GM12878 (cell line): ENCODE measurements at regions not wholly inside any gene's neighbourhood (a gene's known extent, or its start where the extent isn't known, plus 50 kb on each side); places are given as distances from the start of the nearest gene placed in this dataset.

ENCODE experiments used
- ATAC-seq: fragments of 200-7000 bp; cut with Tn5 transposase; 3 replicates; pipeline ENCODE4 v1.9.1; 2020; ENCODE audit warnings: mild to moderate bottlenecking, moderate library complexity
- BruUV-seq: library from RNA; stranded (reverse); fragments of 400-500 nt; replicated peaks from 2 replicates; lab custom pipeline; 2021; lab: Mats Ljungman, UMichigan
- CTCF ChIA-PET: fragments of 300-600 bp; sonication (Branson Sonifier 250); formaldehyde crosslinking; extraction: SDS; loops from one replicate; lab custom pipeline; 2021; ENCODE audit warnings: inconsistent platforms; lab: Yijun Ruan, JAX
- POLR2A ChIA-PET: fragments of 350-600 bp; formaldehyde crosslinking; extraction: SDS; loops from one replicate; lab custom pipeline; 2021; ENCODE audit warnings: inconsistent platforms; lab: Charles Lee
- RAD21 ChIA-PET: fragments of 300-600 bp; sonication (Branson Sonifier 250); formaldehyde crosslinking; loops from one replicate; lab custom pipeline; 2023; ENCODE audit warnings: antibody characterized with exemption; ENCODE audit not compliant: unreplicated experiment; lab: Charles Lee
- SMC1A ChIA-PET: fragments of 300-600 bp; sonication (Branson Sonifier 250); formaldehyde crosslinking; loops from one replicate; lab custom pipeline; 2023; ENCODE audit not compliant: unreplicated experiment, uncharacterized antibody; lab: Charles Lee
- DNase-seq: peaks from one replicate; pipeline ENCODE4 v3.0.0-alpha.2; 2011; ENCODE audit warnings: low read depth, low spot score
- FAIRE-seq: peaks from 3 replicates; lab custom pipeline; 2011; peaks lifted over from hg19 to GRCh38; lab: Jason Lieb, UNC
- H2AFZ ChIP-seq: 2 replicates; pipeline ENCODE4 v1.6.0; 2011; ENCODE audit warnings: low read depth, low read length, control low read depth; ENCODE audit not compliant: control insufficient read depth
- H3K27ac ChIP-seq: 2 replicates; pipeline ENCODE4 v1.5.1; 2011; ENCODE audit warnings: control low read depth; ENCODE audit not compliant: control insufficient read depth, insufficient read depth
- H3K27me3 ChIP-seq, 2 experiments: replicated peaks in 1 of 2; 2 replicates each; pipeline versions ENCODE4 v1.6.0 to v1.6.1; 2011; ENCODE audit warnings: low read length in 1 of 2; ENCODE audit not compliant: control insufficient read depth in 2 of 2, insufficient read depth in 2 of 2
- H3K36me3 ChIP-seq, 2 experiments: 2 replicates each; pipeline ENCODE4 v1.5.1; 2011; ENCODE audit warnings: low read length in 1 of 2; ENCODE audit not compliant: control insufficient read depth in 2 of 2, insufficient read depth in 2 of 2
- H3K4me1 ChIP-seq: 2 replicates; pipeline ENCODE4 v1.6.1; 2011; ENCODE audit warnings: mild to moderate bottlenecking, low read length, moderate library complexity, mixed read lengths; ENCODE audit not compliant: control insufficient read depth, insufficient read depth
- H3K4me2 ChIP-seq: 2 replicates; pipeline ENCODE4 v1.6.0; 2011; ENCODE audit warnings: control low read depth; ENCODE audit not compliant: control insufficient read depth, insufficient read depth
- H3K4me3 ChIP-seq: fragments of 200-600 bp; sonication (generic); 2 replicates; pipeline ENCODE4 v1.5.1; 2016
- H3K79me2 ChIP-seq: 2 replicates; pipeline ENCODE4 v1.6.0; 2011; ENCODE audit warnings: low read length; ENCODE audit not compliant: control insufficient read depth, insufficient read depth
- H3K9ac ChIP-seq: 2 replicates; pipeline ENCODE4 v1.8.0; 2011; ENCODE audit warnings: low read length, control low read depth, mixed read lengths; ENCODE audit not compliant: control insufficient read depth, insufficient read depth
- H3K9me3 ChIP-seq: replicated peaks from 3 replicates; pipeline ENCODE4 v1.5.1; 2011; ENCODE audit warnings: mild to moderate bottlenecking, low read length; ENCODE audit not compliant: control insufficient read depth, insufficient read depth
- H4K20me1 ChIP-seq: 2 replicates; pipeline ENCODE4 v1.6.0; 2011; ENCODE audit not compliant: control insufficient read depth, insufficient read depth
- CBX3 ChIP-seq: fragments of 200-600 bp; sonication (generic); IDR thresholded peaks from 2 replicates; pipeline ENCODE4 v1.6.1; 2016; ENCODE audit warnings: low read depth, borderline replicate concordance
- CHD2 ChIP-seq: IDR thresholded peaks from 2 replicates; pipeline ENCODE4 v1.6.1; 2011; ENCODE audit warnings: low read depth, low read length, improper control_type of control experiment, borderline replicate concordance
- FOS ChIP-seq: IDR thresholded peaks from 3 replicates; pipeline ENCODE4 v1.6.1; 2011; ENCODE audit warnings: borderline replicate concordance; ENCODE audit not compliant: insufficient read length; ENCODE audit errors: extremely low read depth
- GATAD2B ChIP-seq: fragments of 450-650 bp; conservative IDR thresholded peaks from 2 replicates; pipeline ENCODE4 v1.6.1; 2017; ENCODE audit warnings: low read depth, mild to moderate bottlenecking, moderate library complexity
- NFYA ChIP-seq: IDR thresholded peaks from 2 replicates; pipeline ENCODE4 v1.6.1; 2011; ENCODE audit warnings: low read depth, mild to moderate bottlenecking, low read length, improper control_type of control experiment, borderline replicate concordance
- NR2C1 ChIP-seq: fragments of 450-650 bp; IDR thresholded peaks from 2 replicates; pipeline ENCODE4 v1.6.1; 2017; ENCODE audit warnings: antibody characterized with exemption, mild to moderate bottlenecking, moderate library complexity
- POLR2AphosphoS5 ChIP-seq: IDR thresholded peaks from 2 replicates; pipeline ENCODE4 v1.6.1; 2011; ENCODE audit warnings: mild to moderate bottlenecking, low read length, inconsistent platforms
- RFX5 ChIP-seq: IDR thresholded peaks from 2 replicates; pipeline ENCODE4 v1.6.1; 2011; ENCODE audit warnings: low read depth, low read length, improper control_type of control experiment
- SREBF1 ChIP-seq: IDR thresholded peaks from 2 replicates; pipeline ENCODE4 v1.6.1; 2012; ENCODE audit warnings: mild to moderate bottlenecking, low read length
- STAT3 ChIP-seq: IDR thresholded peaks from 2 replicates; pipeline ENCODE4 v1.6.1; 2011; ENCODE audit warnings: low read depth, low read length, improper control_type of control experiment
- ZNF217 ChIP-seq: fragments of 450-650 bp; IDR thresholded peaks from 2 replicates; pipeline ENCODE4 v1.6.1; 2017; ENCODE audit warnings: antibody characterized with exemption, mild to moderate bottlenecking
- WGBS: methylation state at CpG from one replicate; pipeline ENCODE4 v1.1.6; 2016; ENCODE audit warnings: low lambda C conversion rate; ENCODE audit not compliant: insufficient replicate concordance, insufficient coverage; ENCODE audit errors: missing lambda C conversion rate; 5-methylcytosine and 5-hydroxymethylcytosine counted together
- in situ Hi-C: fragments of 300-500 bp; cut with MboI; formaldehyde crosslinking; loops from 9 replicates; pipeline ENCODE4 v1.14.3; 2018; ENCODE audit warnings: mixed read lengths
- intact Hi-C: fragments of 100-400 bp; cut with micrococcal nuclease; formaldehyde crosslinking; loops from one replicate; pipeline ENCODE4 v1.14.2; 2022; ENCODE audit not compliant: unreplicated experiment
- TF ChIP-seq, protein P1 (sequence below): fragments of 450-650 bp; IDR thresholded peaks from 2 replicates; pipeline ENCODE4 v1.6.1; 2017; ENCODE audit warnings: mild to moderate bottlenecking, low read depth, inconsistent platforms; ENCODE audit not compliant: poor library complexity, severe bottlenecking
- TF ChIP-seq, protein P2 (sequence below), 3 experiments: IDR thresholded peaks in 2 of 3; conservative IDR thresholded peaks in 1 of 3; 2 replicates each; pipeline ENCODE4 v1.5.1; 2011; ENCODE audit warnings: low read depth in 3 of 3, low read length in 3 of 3, mild to moderate bottlenecking in 3 of 3, control low read depth in 2 of 3, moderate library complexity in 2 of 3, inconsistent platforms in 1 of 3, mixed read lengths in 1 of 3; ENCODE audit not compliant: control insufficient read depth in 2 of 3, insufficient read depth in 1 of 3; ENCODE audit errors: extremely low read depth in 1 of 3

GRCh38 chr12:116504438-116504837 is 54.7 kb upstream of the MAP1LC3B2 start:
- WGBS = 67% methylated on average over 4 of the region's 4 CpGs
- no peaks in the 10 kb centered on the region for H3K36me3 ChIP-seq
- SMC1A ChIA-PET = interaction anchor here (0.7 kb wide), 1 partner anchor 12 kb away, joined by 3 read pairs; no protein-coding TSS in a partner anchor
- DNase-seq = no peak
- H3K27me3 ChIP-seq = peaks cover 0 to 3% of the 10 kb centered on the region in 2 experiments; a peak in 2 of 4 replicates
- peaks cover 3% of the 10 kb centered on the region for H3K4me1 ChIP-seq
- H3K27ac ChIP-seq = no peak overlapping the region
- no peak overlapping the region for H3K4me3 ChIP-seq
- H4K20me1 ChIP-seq = no peaks in the 10 kb centered on the region; the same call in 1 of the 2 replicates
- H3K4me2 ChIP-seq = no peak overlapping the region
- POLR2A ChIA-PET = no interaction called here
- no peaks in the 10 kb centered on the region; the same call in 2 of the 3 replicates for H3K9me3 ChIP-seq
- CTCF ChIA-PET = interaction anchor here (1.0 kb wide), 1 partner anchor 10 kb away, joined by 4 read pairs; no protein-coding TSS in a partner anchor
- intact Hi-C loops = no loop called here
- no peaks in the 10 kb centered on the region for H3K79me2 ChIP-seq
- RAD21 ChIA-PET = no interaction called here
- no peak for FAIRE-seq
- no TSS peak for BruUV-seq
- no peak overlapping the region for H3K9ac ChIP-seq
- no peak for ATAC-seq
- H2AFZ ChIP-seq = no peak overlapping the region
- in situ Hi-C loops = no loop called here
- TF ChIP-seq GATAD2B (no peak), ZNF217 (no peak), POLR2AphosphoS5 (no peak)

- POLR2A ChIA-PET = no interaction called here
- H3K36me3 ChIP-seq = no peaks in the 10 kb centered on the region
- no peak overlapping the region for H3K27ac ChIP-seq
- RAD21 ChIA-PET = no interaction called here
- ATAC-seq = no peak
- FAIRE-seq = no peak
- TF ChIP-seq CBX3 (no peak), FOS (no peak), NR2C1 (no peak), SREBF1 (no peak), RFX5 (no peak), NFYA (no peak), CHD2 (no peak), STAT3 (no peak)
- TF ChIP-seq, protein P1, sequence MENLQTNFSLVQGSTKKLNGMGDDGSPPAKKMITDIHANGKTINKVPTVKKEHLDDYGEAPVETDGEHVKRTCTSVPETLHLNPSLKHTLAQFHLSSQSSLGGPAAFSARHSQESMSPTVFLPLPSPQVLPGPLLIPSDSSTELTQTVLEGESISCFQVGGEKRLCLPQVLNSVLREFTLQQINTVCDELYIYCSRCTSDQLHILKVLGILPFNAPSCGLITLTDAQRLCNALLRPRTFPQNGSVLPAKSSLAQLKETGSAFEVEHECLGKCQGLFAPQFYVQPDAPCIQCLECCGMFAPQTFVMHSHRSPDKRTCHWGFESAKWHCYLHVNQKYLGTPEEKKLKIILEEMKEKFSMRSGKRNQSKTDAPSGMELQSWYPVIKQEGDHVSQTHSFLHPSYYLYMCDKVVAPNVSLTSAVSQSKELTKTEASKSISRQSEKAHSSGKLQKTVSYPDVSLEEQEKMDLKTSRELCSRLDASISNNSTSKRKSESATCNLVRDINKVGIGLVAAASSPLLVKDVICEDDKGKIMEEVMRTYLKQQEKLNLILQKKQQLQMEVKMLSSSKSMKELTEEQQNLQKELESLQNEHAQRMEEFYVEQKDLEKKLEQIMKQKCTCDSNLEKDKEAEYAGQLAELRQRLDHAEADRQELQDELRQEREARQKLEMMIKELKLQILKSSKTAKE = no peak
- TF ChIP-seq, protein P2, sequence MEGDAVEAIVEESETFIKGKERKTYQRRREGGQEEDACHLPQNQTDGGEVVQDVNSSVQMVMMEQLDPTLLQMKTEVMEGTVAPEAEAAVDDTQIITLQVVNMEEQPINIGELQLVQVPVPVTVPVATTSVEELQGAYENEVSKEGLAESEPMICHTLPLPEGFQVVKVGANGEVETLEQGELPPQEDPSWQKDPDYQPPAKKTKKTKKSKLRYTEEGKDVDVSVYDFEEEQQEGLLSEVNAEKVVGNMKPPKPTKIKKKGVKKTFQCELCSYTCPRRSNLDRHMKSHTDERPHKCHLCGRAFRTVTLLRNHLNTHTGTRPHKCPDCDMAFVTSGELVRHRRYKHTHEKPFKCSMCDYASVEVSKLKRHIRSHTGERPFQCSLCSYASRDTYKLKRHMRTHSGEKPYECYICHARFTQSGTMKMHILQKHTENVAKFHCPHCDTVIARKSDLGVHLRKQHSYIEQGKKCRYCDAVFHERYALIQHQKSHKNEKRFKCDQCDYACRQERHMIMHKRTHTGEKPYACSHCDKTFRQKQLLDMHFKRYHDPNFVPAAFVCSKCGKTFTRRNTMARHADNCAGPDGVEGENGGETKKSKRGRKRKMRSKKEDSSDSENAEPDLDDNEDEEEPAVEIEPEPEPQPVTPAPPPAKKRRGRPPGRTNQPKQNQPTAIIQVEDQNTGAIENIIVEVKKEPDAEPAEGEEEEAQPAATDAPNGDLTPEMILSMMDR (IDR thresholded peaks at IDR 0.05 in 2 of 3, conservative IDR thresholded peaks at IDR 0.05 in 1 of 3; ENCODE audit: control insufficient read depth in 2 of 3, extremely low read depth in 1 of 3, insufficient read depth in 1 of 3, low read depth in 3 of 3, low read length in 3 of 3) = no peak
- H3K4me3 ChIP-seq = no peak overlapping the region
- in situ Hi-C loops (no loop called here), intact Hi-C loops (no loop called here)
- H2AFZ ChIP-seq = no peak overlapping the region
- no peak overlapping the region for H3K9ac ChIP-seq
- no peaks in the 10 kb centered on the region; the same call in 2 of the 3 replicates for H3K9me3 ChIP-seq
- no peaks in the 10 kb centered on the region; the same call in 1 of the 2 replicates for H4K20me1 ChIP-seq
- H3K79me2 ChIP-seq = no peaks in the 10 kb centered on the region
- SMC1A ChIA-PET = no interaction called here
- no peak for DNase-seq
- no TSS peak for BruUV-seq
- H3K27me3 ChIP-seq = peaks cover 0 to 3% of the 10 kb centered on the region in 2 experiments; a peak in 2 of 4 replicates
- 59% methylated on average over 6 of the region's 6 CpGs for WGBS
- H3K4me2 ChIP-seq = no peak overlapping the region
- CTCF ChIA-PET = interaction anchor here (0.6 kb wide), 1 partner anchor 94 kb away, joined by 3 read pairs; no protein-coding TSS in a partner anchor
- H3K4me1 ChIP-seq = peaks cover 3% of the 10 kb centered on the region
These were observed 52.5 kb upstream of the MAP1LC3B2 start for GRCh38 chr12:116506697-116507064.
